SU-DHL-6 (cell line): ENCODE measurements at regions not wholly inside any gene's neighbourhood (a gene's known extent, or its start where the extent isn't known, plus 50 kb on each side); places are given as distances from the start of the nearest gene placed in this dataset.

ENCODE experiments used
- H2AFZ ChIP-seq: fragments of 200-600 bp; sonication (generic); 2 replicates; pipeline ENCODE4 v1.6.1; 2014; ENCODE audit warnings: low read depth, mild to moderate bottlenecking, moderate library complexity, mixed read lengths, antibody characterized with exemption, low read length; ENCODE audit not compliant: severe bottlenecking
- H3F3A ChIP-seq: fragments of 200-600 bp; shearing (Covaris generic); 2 replicates; pipeline ENCODE4 v1.6.0; 2016; ENCODE audit warnings: antibody characterized with exemption, mild to moderate bottlenecking; ENCODE audit not compliant: insufficient read depth
- H3K27ac ChIP-seq: fragments of 200-600 bp; sonication (generic); 2 replicates; pipeline ENCODE4 v1.5.1; 2016; ENCODE audit warnings: low read depth, mild to moderate bottlenecking, low read length, moderate library complexity, mixed read lengths
- H3K27me3 ChIP-seq: fragments of 200-600 bp; sonication (generic), shearing (Covaris generic); 2 replicates; pipeline ENCODE4 v1.6.0; 2014; ENCODE audit warnings: mild to moderate bottlenecking, low read length
- H3K36me3 ChIP-seq: fragments of 200-600 bp; sonication (generic); 2 replicates; pipeline ENCODE4 v1.6.1; 2014; ENCODE audit warnings: mild to moderate bottlenecking, low read length, mixed read lengths
- H3K4me2 ChIP-seq: fragments of 300-600, 200-600 bp; shearing (Covaris generic), sonication (generic); 2 replicates; pipeline ENCODE4 v1.6.0; 2014; ENCODE audit warnings: low read length, low read depth, mild to moderate bottlenecking; ENCODE audit not compliant: poor library complexity, severe bottlenecking
- H3K4me3 ChIP-seq: fragments of 200-600 bp; sonication (generic); 2 replicates; pipeline ENCODE4 v1.5.1; 2014; ENCODE audit warnings: antibody characterized with exemption, low read length, mild to moderate bottlenecking, mixed read lengths; ENCODE audit not compliant: insufficient read depth, poor library complexity, severe bottlenecking
- H3K79me2 ChIP-seq: fragments of 200-600 bp; sonication (generic); 2 replicates; pipeline ENCODE4 v1.6.1; 2014; ENCODE audit warnings: mild to moderate bottlenecking, low read length, moderate library complexity; ENCODE audit not compliant: insufficient read depth
- H3K9ac ChIP-seq: fragments of 200-600 bp; sonication (generic); 2 replicates; pipeline ENCODE4 v1.7.0; 2014; ENCODE audit warnings: mild to moderate bottlenecking, low read length
- H3K9me2 ChIP-seq: fragments of 200-600 bp; sonication (generic); replicated peaks from 2 replicates; pipeline ENCODE4 v1.6.1; 2014; ENCODE audit warnings: low read length; ENCODE audit not compliant: insufficient read depth
- H3K9me3 ChIP-seq: fragments of 200-600 bp; sonication (generic); 2 replicates; pipeline ENCODE4 v1.6.1; 2014; ENCODE audit warnings: low read length, mixed read lengths; ENCODE audit not compliant: insufficient read depth
- H4K20me1 ChIP-seq: fragments of 200-600 bp; sonication (generic); 2 replicates; pipeline ENCODE4 v1.6.1; 2014; ENCODE audit warnings: low read depth, mild to moderate bottlenecking, antibody characterized with exemption, low read length, moderate library complexity, mixed read lengths
- CTCF ChIP-seq: fragments of 200-600 bp; sonication (generic); IDR thresholded peaks from one replicate; pipeline ENCODE4 v1.5.1; 2017; ENCODE audit warnings: antibody characterized with exemption, mild to moderate bottlenecking, low read length, moderate library complexity; ENCODE audit not compliant: insufficient read depth, poor library complexity, severe bottlenecking
- EZH2phosphoT487 ChIP-seq: fragments of 200-600 bp; sonication (generic), shearing (Covaris generic); conservative IDR thresholded peaks from 2 replicates; pipeline ENCODE4 v1.6.1; 2018; ENCODE audit warnings: mild to moderate bottlenecking, antibody characterized with exemption, low read length, moderate library complexity, mixed read lengths

GRCh38 chr5:130549884-130550561, 615.0 kb downstream of the HINT1 start:
- H3F3A ChIP-seq, result no peaks in the 10 kb centered on the region
- H2AFZ ChIP-seq, result no peak overlapping the region
- H3K36me3 ChIP-seq, result no peaks in the 10 kb centered on the region
- H3K9me3 ChIP-seq, result no peaks in the 10 kb centered on the region
- no peak overlapping the region for H3K4me3 ChIP-seq
- no peak overlapping the region for H3K9ac ChIP-seq
- no peak overlapping the region for H3K27ac ChIP-seq
- H4K20me1 ChIP-seq, result no peaks in the 10 kb centered on the region
- TF ChIP-seq EZH2phosphoT487 (no peak), CTCF (no peak)
- H3K27me3 ChIP-seq, result no peaks in the 10 kb centered on the region
- H3K9me2 ChIP-seq, result no peaks in the 10 kb centered on the region
- H3K4me2 ChIP-seq, result no peak overlapping the region
- H3K79me2 ChIP-seq, result no peaks in the 10 kb centered on the region

- H3F3A ChIP-seq, result no peaks in the 10 kb centered on the region
- H3K9me3 ChIP-seq, result no peaks in the 10 kb centered on the region
- no peaks in the 10 kb centered on the region for H3K79me2 ChIP-seq
- no peaks in the 10 kb centered on the region for H3K9me2 ChIP-seq
- no peaks in the 10 kb centered on the region for H4K20me1 ChIP-seq
- H3K27ac ChIP-seq, result no peak overlapping the region
- H3K27me3 ChIP-seq, result no peaks in the 10 kb centered on the region
- no peak overlapping the region for H3K4me3 ChIP-seq
- TF ChIP-seq EZH2phosphoT487, result no peak
- TF ChIP-seq CTCF, result no peak
- no peaks in the 10 kb centered on the region for H3K36me3 ChIP-seq
- no peak overlapping the region for H3K9ac ChIP-seq
- no peak overlapping the region for H2AFZ ChIP-seq
- no peak overlapping the region for H3K4me2 ChIP-seq
Measured at GRCh38 chr5:130546211-130546610, 618.8 kb downstream of the HINT1 start.

GRCh38 chr5:130545291-130545690, 619.8 kb downstream of the HINT1 start:
- Histone ChIP-seq H4K20me1 (no peaks in the 10 kb centered on the region), H3F3A (no peaks in the 10 kb centered on the region), H3K9me3 (no peaks in the 10 kb centered on the region), H3K79me2 (no peaks in the 10 kb centered on the region), H2AFZ (no peak overlapping the region), H3K4me3 (no peak overlapping the region), H3K9me2 (no peaks in the 10 kb centered on the region), H3K36me3 (no peaks in the 10 kb centered on the region), H3K27ac (no peak overlapping the region), H3K9ac (no peak overlapping the region), H3K27me3 (no peaks in the 10 kb centered on the region), H3K4me2 (no peak overlapping the region)
- TF ChIP-seq EZH2phosphoT487, result no peak
- TF ChIP-seq CTCF, result no peak
